ENCODE measurements at regions not wholly inside any gene's neighbourhood (a gene's known extent, or its start where the extent isn't known, plus 50 kb on each side); places are given as distances from the start of the nearest gene placed in this dataset.

DNA sequence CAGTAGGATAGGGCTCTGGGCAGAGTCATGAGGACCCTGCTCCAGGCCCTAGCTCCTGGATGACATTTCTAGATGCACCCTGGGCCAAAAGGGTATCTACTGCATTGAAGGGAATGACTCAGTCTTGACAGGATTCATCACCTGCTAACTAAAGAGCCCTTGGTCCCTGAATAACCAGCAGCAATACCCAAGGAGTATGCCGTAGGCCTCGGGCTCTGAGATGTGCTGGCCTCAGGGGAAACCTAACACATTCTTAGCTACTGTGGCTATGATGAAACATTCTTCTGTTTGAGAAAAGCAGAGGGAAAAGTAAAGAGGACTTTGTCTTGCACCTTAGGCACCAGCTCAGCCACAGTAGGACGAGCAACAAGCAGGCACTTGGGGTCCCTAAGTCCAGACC, 89.5 kb upstream of the SLC1A1 start:
- no TSS peak for BruUV-seq (replicated peaks)
- no CpG with 5 or more reads among the region's 3 CpGs for WGBS, 2 experiments (ENCODE audit: extremely low coverage in 2 of 2, insufficient read length in 1 of 2)
- Histone ChIP-seq H3K4ac (ENCODE audit: low read depth, low read length) (no peak overlapping the region), H2BK120ac (ENCODE audit: low read depth, low read length) (no peak overlapping the region), H3K9me3 (ENCODE audit: control insufficient read depth, insufficient read depth, low read length) (no peaks in the 10 kb centered on the region; the same call in 1 of the 2 replicates), H2BK5ac (ENCODE audit: low read depth, low read length, poor library complexity, severe bottlenecking) (no peak overlapping the region), H3K9ac (ENCODE audit: low read depth, low read length) (no peak overlapping the region), H2AK5ac (ENCODE audit: low read depth, low read length) (no peak overlapping the region), H3K56ac (ENCODE audit: extremely low read depth, insufficient read depth, low read length) (no peak overlapping the region), H3K36me3 (ENCODE audit: control insufficient read depth, insufficient read depth, low read length) (no peaks in the 10 kb centered on the region), H3K4me2 (ENCODE audit: low read depth, low read length) (no peak overlapping the region), H4K5ac (ENCODE audit: low read depth, low read length) (no peak overlapping the region), H3K23ac (ENCODE audit: low read depth, low read length) (no peak overlapping the region), H3K9me1 (ENCODE audit: insufficient read depth, low read length) (no peaks in the 10 kb centered on the region), H3K18ac (ENCODE audit: low read depth, low read length) (no peak overlapping the region), H3K79me1 (ENCODE audit: low read depth in 1 of 2, low read length in 2 of 2) (no peaks in the 10 kb centered on the region), H3K14ac (replicated peaks; ENCODE audit: low read depth, low read length) (no peak overlapping the region), H2AK9ac (replicated peaks; ENCODE audit: low read depth, low read length, poor library complexity) (no peak overlapping the region), H3K27me3 (ENCODE audit: control insufficient read depth, insufficient read depth, low read length) (peaks cover 2% of the 10 kb centered on the region; the same call in 1 of the 2 replicates), H4K8ac (ENCODE audit: low read depth in 2 of 2, low read length in 2 of 2) (no peak overlapping the region), H2AFZ (replicated peaks; ENCODE audit: low read length, poor library complexity) (no peak overlapping the region), H2BK15ac (ENCODE audit: low read depth, low read length) (no peak overlapping the region), H4K91ac (ENCODE audit: insufficient read depth, low read depth, low read length) (no peak overlapping the region), H3K4me3 (ENCODE audit: insufficient read depth, low read depth, low read length) (no peak overlapping the region), H4K20me1 (ENCODE audit: insufficient read depth, low read length) (no peaks in the 10 kb centered on the region), H3K4me1 (ENCODE audit: control insufficient read depth, insufficient read depth, low read length) (peaks cover 4% of the 10 kb centered on the region), H2BK20ac (ENCODE audit: low read depth, low read length) (no peak overlapping the region), H3K27ac (ENCODE audit: insufficient read depth, low read length) (no peak overlapping the region)
- ChIA-PET POLR2A (ENCODE audit: unreplicated experiment) (no interaction called here), CTCF (no interaction called here)
- no peak for TF ChIP-seq CEBPB (IDR thresholded peaks at IDR 0.05; ENCODE audit: low read depth, low read length)
- no peak for TF ChIP-seq NFE2L2 (IDR thresholded peaks at IDR 0.05; ENCODE audit: low read depth, low read length)
- TF ChIP-seq, protein P1, sequence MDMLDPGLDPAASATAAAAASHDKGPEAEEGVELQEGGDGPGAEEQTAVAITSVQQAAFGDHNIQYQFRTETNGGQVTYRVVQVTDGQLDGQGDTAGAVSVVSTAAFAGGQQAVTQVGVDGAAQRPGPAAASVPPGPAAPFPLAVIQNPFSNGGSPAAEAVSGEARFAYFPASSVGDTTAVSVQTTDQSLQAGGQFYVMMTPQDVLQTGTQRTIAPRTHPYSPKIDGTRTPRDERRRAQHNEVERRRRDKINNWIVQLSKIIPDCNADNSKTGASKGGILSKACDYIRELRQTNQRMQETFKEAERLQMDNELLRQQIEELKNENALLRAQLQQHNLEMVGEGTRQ (IDR thresholded peaks at IDR 0.05; ENCODE audit: low read depth, low read length) = no peak
- no peak for TF ChIP-seq CHD1 (IDR thresholded peaks at IDR 0.05; ENCODE audit: low read depth, low read length)
- TF ChIP-seq, protein P2, sequence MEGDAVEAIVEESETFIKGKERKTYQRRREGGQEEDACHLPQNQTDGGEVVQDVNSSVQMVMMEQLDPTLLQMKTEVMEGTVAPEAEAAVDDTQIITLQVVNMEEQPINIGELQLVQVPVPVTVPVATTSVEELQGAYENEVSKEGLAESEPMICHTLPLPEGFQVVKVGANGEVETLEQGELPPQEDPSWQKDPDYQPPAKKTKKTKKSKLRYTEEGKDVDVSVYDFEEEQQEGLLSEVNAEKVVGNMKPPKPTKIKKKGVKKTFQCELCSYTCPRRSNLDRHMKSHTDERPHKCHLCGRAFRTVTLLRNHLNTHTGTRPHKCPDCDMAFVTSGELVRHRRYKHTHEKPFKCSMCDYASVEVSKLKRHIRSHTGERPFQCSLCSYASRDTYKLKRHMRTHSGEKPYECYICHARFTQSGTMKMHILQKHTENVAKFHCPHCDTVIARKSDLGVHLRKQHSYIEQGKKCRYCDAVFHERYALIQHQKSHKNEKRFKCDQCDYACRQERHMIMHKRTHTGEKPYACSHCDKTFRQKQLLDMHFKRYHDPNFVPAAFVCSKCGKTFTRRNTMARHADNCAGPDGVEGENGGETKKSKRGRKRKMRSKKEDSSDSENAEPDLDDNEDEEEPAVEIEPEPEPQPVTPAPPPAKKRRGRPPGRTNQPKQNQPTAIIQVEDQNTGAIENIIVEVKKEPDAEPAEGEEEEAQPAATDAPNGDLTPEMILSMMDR (conservative IDR thresholded peaks at IDR 0.05; ENCODE audit: low read depth, low read length) = no peak
- TF ChIP-seq MXI1 (IDR thresholded peaks at IDR 0.05; ENCODE audit: borderline replicate concordance, low read depth, low read length) = no peak
- TF ChIP-seq BHLHE40 (IDR thresholded peaks at IDR 0.05; ENCODE audit: low read depth, low read length) = no peak
- no peak for TF ChIP-seq POLR2A (IDR thresholded peaks at IDR 0.05; ENCODE audit: low read depth, low read length)
- TF ChIP-seq, protein P3, sequence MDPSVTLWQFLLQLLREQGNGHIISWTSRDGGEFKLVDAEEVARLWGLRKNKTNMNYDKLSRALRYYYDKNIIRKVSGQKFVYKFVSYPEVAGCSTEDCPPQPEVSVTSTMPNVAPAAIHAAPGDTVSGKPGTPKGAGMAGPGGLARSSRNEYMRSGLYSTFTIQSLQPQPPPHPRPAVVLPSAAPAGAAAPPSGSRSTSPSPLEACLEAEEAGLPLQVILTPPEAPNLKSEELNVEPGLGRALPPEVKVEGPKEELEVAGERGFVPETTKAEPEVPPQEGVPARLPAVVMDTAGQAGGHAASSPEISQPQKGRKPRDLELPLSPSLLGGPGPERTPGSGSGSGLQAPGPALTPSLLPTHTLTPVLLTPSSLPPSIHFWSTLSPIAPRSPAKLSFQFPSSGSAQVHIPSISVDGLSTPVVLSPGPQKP (IDR thresholded peaks at IDR 0.05; ENCODE audit: borderline replicate concordance, low read depth, low read length) = no peak
- TF ChIP-seq FOS (IDR thresholded peaks at IDR 0.05; ENCODE audit: low read depth, low read length) = no peak
- no peak for TF ChIP-seq MAZ (IDR thresholded peaks at IDR 0.05; ENCODE audit: borderline replicate concordance, low read depth, low read length)
- TF ChIP-seq RFX5 (IDR thresholded peaks at IDR 0.05; ENCODE audit: low read depth, low read length) = no peak
- TF ChIP-seq RCOR1 (IDR thresholded peaks at IDR 0.05; ENCODE audit: insufficient replicate concordance, low read length) = no peak
- no peak for TF ChIP-seq MAFK (IDR thresholded peaks at IDR 0.05; ENCODE audit: low read depth, low read length)
- no peak for TF ChIP-seq RAD21 (IDR thresholded peaks at IDR 0.05; ENCODE audit: low read length)
- TF ChIP-seq SMC3 (IDR thresholded peaks at IDR 0.05; ENCODE audit: low read depth, low read length) = no peak
- intact Hi-C loops (cut with micrococcal nuclease) = no loop called here
- in situ Hi-C loops (cut with MboI; ENCODE audit: low sequenced_read_pairs) = no loop called here
- no peak for ATAC-seq (ENCODE audit: low read depth)
- dilution Hi-C loops (cut with HindIII; ENCODE audit: low sequenced_read_pairs, unreplicated experiment) = no loop called here
- DNase-seq = no peak

Data from IMR-90 (cell line).